ENCODE measurements at regions not wholly inside any gene's neighbourhood (a gene's known extent, or its start where the extent isn't known, plus 50 kb on each side); places are given as distances from the start of the nearest gene placed in this dataset.

DNA sequence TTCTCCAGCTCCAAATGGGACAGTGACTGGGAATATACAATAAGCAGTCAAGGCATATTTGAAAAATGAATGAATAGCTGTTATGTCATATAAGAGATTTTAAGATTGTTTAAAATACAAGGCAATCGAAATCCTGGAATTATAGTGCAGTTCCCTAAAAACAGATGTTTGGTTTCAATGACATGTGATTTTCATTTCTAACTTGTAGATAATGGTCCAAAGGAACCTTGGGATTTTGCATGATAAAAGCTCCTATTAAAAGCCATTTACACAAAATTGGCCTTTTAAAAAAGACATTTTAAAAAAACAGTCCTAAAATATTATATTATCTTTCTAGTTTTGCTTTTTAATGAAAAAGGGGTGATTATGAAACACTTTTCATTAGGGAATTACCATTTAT lies 905.1 kb downstream of the GALC start:
- TF ChIP-seq, protein P1, sequence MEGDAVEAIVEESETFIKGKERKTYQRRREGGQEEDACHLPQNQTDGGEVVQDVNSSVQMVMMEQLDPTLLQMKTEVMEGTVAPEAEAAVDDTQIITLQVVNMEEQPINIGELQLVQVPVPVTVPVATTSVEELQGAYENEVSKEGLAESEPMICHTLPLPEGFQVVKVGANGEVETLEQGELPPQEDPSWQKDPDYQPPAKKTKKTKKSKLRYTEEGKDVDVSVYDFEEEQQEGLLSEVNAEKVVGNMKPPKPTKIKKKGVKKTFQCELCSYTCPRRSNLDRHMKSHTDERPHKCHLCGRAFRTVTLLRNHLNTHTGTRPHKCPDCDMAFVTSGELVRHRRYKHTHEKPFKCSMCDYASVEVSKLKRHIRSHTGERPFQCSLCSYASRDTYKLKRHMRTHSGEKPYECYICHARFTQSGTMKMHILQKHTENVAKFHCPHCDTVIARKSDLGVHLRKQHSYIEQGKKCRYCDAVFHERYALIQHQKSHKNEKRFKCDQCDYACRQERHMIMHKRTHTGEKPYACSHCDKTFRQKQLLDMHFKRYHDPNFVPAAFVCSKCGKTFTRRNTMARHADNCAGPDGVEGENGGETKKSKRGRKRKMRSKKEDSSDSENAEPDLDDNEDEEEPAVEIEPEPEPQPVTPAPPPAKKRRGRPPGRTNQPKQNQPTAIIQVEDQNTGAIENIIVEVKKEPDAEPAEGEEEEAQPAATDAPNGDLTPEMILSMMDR (conservative IDR thresholded peaks at IDR 0.05; ENCODE audit: low read depth, low read length), result no peak
- TF ChIP-seq, protein P2, sequence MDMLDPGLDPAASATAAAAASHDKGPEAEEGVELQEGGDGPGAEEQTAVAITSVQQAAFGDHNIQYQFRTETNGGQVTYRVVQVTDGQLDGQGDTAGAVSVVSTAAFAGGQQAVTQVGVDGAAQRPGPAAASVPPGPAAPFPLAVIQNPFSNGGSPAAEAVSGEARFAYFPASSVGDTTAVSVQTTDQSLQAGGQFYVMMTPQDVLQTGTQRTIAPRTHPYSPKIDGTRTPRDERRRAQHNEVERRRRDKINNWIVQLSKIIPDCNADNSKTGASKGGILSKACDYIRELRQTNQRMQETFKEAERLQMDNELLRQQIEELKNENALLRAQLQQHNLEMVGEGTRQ (IDR thresholded peaks at IDR 0.05; ENCODE audit: low read depth, low read length), result no peak
- TF ChIP-seq, protein P3, sequence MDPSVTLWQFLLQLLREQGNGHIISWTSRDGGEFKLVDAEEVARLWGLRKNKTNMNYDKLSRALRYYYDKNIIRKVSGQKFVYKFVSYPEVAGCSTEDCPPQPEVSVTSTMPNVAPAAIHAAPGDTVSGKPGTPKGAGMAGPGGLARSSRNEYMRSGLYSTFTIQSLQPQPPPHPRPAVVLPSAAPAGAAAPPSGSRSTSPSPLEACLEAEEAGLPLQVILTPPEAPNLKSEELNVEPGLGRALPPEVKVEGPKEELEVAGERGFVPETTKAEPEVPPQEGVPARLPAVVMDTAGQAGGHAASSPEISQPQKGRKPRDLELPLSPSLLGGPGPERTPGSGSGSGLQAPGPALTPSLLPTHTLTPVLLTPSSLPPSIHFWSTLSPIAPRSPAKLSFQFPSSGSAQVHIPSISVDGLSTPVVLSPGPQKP (IDR thresholded peaks at IDR 0.05; ENCODE audit: borderline replicate concordance, low read depth, low read length), result no peak
- TF ChIP-seq RAD21 (IDR thresholded peaks at IDR 0.05; ENCODE audit: low read length) (no peak), POLR2A (IDR thresholded peaks at IDR 0.05; ENCODE audit: low read depth, low read length) (no peak), MXI1 (IDR thresholded peaks at IDR 0.05; ENCODE audit: borderline replicate concordance, low read depth, low read length) (no peak), SMC3 (IDR thresholded peaks at IDR 0.05; ENCODE audit: low read depth, low read length) (no peak), CEBPB (IDR thresholded peaks at IDR 0.05; ENCODE audit: low read depth, low read length) (no peak), CHD1 (IDR thresholded peaks at IDR 0.05; ENCODE audit: low read depth, low read length) (no peak), FOS (IDR thresholded peaks at IDR 0.05; ENCODE audit: low read depth, low read length) (no peak), MAFK (IDR thresholded peaks at IDR 0.05; ENCODE audit: low read depth, low read length) (no peak), RFX5 (IDR thresholded peaks at IDR 0.05; ENCODE audit: low read depth, low read length) (no peak)

Data from IMR-90 (cell line).